ENCODE measurements at regions not wholly inside any gene's neighbourhood (a gene's known extent, or its start where the extent isn't known, plus 50 kb on each side); places are given as distances from the start of the nearest gene placed in this dataset.

DNA sequence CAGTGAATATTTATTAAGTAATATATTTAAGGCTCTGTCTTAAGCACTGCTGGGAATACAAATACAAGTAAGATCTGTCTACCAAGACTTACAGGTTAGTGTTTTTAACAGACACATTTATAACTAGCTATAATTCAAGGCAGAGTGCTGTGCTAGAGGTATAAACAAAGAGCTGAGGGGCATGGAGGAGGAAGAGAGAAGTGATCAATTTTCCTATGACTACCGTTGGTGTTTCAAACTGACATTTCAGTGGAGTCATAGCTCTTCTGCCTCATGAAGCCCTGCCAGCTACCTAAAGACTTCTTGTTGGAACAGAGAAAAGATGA, 79.9 kb downstream of the CYB561 start:
- Mint-ChIP-seq H3K4me3 (no peak overlapping the region), H3K27me3 (ENCODE audit: low read depth) (no peaks in the 10 kb centered on the region), H3K27ac (no peak overlapping the region), H3K9me3 (no peaks in the 10 kb centered on the region), H3K4me1 (no peaks in the 10 kb centered on the region), H3K36me3 (no peaks in the 10 kb centered on the region)
- POLR2A ChIA-PET: interaction anchor here (0.5 kb wide), 1 partner anchor 1503 kb away, joined by 3 read pairs; the partner anchor contains the start of gene BRIP1
- ATAC-seq (no peak), DNase-seq (ENCODE audit: low spot score) (no peak)
- CTCF ChIA-PET: interaction anchor here (1.0 kb wide), 1 partner anchor 40 kb away, joined by 4 read pairs; no protein-coding TSS in a partner anchor
- TF ChIP-seq, protein P1, sequence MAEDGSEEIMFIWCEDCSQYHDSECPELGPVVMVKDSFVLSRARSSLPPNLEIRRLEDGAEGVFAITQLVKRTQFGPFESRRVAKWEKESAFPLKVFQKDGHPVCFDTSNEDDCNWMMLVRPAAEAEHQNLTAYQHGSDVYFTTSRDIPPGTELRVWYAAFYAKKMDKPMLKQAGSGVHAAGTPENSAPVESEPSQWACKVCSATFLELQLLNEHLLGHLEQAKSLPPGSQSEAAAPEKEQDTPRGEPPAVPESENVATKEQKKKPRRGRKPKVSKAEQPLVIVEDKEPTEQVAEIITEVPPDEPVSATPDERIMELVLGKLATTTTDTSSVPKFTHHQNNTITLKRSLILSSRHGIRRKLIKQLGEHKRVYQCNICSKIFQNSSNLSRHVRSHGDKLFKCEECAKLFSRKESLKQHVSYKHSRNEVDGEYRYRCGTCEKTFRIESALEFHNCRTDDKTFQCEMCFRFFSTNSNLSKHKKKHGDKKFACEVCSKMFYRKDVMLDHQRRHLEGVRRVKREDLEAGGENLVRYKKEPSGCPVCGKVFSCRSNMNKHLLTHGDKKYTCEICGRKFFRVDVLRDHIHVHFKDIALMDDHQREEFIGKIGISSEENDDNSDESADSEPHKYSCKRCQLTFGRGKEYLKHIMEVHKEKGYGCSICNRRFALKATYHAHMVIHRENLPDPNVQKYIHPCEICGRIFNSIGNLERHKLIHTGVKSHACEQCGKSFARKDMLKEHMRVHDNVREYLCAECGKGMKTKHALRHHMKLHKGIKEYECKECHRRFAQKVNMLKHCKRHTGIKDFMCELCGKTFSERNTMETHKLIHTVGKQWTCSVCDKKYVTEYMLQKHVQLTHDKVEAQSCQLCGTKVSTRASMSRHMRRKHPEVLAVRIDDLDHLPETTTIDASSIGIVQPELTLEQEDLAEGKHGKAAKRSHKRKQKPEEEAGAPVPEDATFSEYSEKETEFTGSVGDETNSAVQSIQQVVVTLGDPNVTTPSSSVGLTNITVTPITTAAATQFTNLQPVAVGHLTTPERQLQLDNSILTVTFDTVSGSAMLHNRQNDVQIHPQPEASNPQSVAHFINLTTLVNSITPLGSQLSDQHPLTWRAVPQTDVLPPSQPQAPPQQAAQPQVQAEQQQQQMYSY (CRISPR knock-in tag; IDR thresholded peaks at IDR 0.05): no peak
- TF ChIP-seq ETV6 (CRISPR knock-in tag; IDR thresholded peaks at IDR 0.05) (no peak), ATF1 (CRISPR knock-in tag; IDR thresholded peaks at IDR 0.05) (no peak), GABPB1 (CRISPR knock-in tag; IDR thresholded peaks at IDR 0.05) (no peak)
- TF ChIP-seq, protein P2, sequence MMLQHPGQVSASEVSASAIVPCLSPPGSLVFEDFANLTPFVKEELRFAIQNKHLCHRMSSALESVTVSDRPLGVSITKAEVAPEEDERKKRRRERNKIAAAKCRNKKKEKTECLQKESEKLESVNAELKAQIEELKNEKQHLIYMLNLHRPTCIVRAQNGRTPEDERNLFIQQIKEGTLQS (CRISPR knock-in tag; conservative IDR thresholded peaks at IDR 0.05): no peak
- TF ChIP-seq, protein P3, sequence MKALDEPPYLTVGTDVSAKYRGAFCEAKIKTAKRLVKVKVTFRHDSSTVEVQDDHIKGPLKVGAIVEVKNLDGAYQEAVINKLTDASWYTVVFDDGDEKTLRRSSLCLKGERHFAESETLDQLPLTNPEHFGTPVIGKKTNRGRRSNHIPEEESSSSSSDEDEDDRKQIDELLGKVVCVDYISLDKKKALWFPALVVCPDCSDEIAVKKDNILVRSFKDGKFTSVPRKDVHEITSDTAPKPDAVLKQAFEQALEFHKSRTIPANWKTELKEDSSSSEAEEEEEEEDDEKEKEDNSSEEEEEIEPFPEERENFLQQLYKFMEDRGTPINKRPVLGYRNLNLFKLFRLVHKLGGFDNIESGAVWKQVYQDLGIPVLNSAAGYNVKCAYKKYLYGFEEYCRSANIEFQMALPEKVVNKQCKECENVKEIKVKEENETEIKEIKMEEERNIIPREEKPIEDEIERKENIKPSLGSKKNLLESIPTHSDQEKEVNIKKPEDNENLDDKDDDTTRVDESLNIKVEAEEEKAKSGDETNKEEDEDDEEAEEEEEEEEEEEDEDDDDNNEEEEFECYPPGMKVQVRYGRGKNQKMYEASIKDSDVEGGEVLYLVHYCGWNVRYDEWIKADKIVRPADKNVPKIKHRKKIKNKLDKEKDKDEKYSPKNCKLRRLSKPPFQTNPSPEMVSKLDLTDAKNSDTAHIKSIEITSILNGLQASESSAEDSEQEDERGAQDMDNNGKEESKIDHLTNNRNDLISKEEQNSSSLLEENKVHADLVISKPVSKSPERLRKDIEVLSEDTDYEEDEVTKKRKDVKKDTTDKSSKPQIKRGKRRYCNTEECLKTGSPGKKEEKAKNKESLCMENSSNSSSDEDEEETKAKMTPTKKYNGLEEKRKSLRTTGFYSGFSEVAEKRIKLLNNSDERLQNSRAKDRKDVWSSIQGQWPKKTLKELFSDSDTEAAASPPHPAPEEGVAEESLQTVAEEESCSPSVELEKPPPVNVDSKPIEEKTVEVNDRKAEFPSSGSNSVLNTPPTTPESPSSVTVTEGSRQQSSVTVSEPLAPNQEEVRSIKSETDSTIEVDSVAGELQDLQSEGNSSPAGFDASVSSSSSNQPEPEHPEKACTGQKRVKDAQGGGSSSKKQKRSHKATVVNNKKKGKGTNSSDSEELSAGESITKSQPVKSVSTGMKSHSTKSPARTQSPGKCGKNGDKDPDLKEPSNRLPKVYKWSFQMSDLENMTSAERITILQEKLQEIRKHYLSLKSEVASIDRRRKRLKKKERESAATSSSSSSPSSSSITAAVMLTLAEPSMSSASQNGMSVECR (CRISPR knock-in tag; IDR thresholded peaks at IDR 0.05; ENCODE audit: borderline replicate concordance): no peak

DNA sequence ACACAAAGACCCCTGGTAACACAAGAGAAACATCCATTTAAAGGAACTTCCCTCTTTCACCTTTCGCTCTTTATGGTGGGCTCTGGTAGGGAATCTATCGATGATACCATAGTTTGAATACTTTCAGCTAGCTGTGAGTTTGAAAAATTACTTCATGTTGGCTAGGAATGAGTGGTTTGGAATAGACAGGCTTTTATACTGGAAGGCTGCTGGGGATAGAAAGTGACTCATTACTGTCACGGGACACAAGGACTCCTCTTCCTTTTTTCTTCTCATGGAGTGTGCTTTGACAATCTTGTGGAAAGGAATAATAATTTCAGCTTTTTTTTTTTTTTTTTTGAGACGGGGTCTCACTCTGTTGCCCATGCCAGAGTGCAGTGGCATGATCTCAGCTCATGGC, 76.9 kb downstream of the CYB561 start:
- Mint-ChIP-seq H3K4me1 (no peaks in the 10 kb centered on the region), H3K27ac (no peak overlapping the region), H3K9me3 (no peaks in the 10 kb centered on the region), H3K36me3 (no peaks in the 10 kb centered on the region), H3K4me3 (no peak overlapping the region), H3K27me3 (ENCODE audit: low read depth) (no peaks in the 10 kb centered on the region)
- ATAC-seq: no peak
- ChIA-PET CTCF (no interaction called here), POLR2A (no interaction called here)
- DNase-seq (ENCODE audit: low spot score): no peak
- TF ChIP-seq NFYB (CRISPR knock-in tag; conservative IDR thresholded peaks at IDR 0.05; ENCODE audit: low read depth): no peak
- TF ChIP-seq, protein P4, sequence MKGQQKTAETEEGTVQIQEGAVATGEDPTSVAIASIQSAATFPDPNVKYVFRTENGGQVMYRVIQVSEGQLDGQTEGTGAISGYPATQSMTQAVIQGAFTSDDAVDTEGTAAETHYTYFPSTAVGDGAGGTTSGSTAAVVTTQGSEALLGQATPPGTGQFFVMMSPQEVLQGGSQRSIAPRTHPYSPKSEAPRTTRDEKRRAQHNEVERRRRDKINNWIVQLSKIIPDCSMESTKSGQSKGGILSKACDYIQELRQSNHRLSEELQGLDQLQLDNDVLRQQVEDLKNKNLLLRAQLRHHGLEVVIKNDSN (CRISPR knock-in tag; IDR thresholded peaks at IDR 0.05): no peak
- no peak for TF ChIP-seq TP53 (CRISPR knock-in tag; IDR thresholded peaks at IDR 0.05)
- no peak for TF ChIP-seq JUN (CRISPR knock-in tag; IDR thresholded peaks at IDR 0.05)
- TF ChIP-seq, protein P5, sequence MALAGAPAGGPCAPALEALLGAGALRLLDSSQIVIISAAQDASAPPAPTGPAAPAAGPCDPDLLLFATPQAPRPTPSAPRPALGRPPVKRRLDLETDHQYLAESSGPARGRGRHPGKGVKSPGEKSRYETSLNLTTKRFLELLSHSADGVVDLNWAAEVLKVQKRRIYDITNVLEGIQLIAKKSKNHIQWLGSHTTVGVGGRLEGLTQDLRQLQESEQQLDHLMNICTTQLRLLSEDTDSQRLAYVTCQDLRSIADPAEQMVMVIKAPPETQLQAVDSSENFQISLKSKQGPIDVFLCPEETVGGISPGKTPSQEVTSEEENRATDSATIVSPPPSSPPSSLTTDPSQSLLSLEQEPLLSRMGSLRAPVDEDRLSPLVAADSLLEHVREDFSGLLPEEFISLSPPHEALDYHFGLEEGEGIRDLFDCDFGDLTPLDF (CRISPR knock-in tag; IDR thresholded peaks at IDR 0.05): no peak
- TF ChIP-seq, protein P2 (CRISPR knock-in tag; conservative IDR thresholded peaks at IDR 0.05): no peak
- no peak for TF ChIP-seq SMAD4 (CRISPR knock-in tag; IDR thresholded peaks at IDR 0.05)
- TF ChIP-seq, protein P6, sequence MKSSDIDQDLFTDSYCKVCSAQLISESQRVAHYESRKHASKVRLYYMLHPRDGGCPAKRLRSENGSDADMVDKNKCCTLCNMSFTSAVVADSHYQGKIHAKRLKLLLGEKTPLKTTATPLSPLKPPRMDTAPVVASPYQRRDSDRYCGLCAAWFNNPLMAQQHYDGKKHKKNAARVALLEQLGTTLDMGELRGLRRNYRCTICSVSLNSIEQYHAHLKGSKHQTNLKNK (CRISPR knock-in tag; IDR thresholded peaks at IDR 0.05): no peak
- no peak for TF ChIP-seq NR2C2 (CRISPR knock-in tag; IDR thresholded peaks at IDR 0.05)
- no peak for TF ChIP-seq CREM (CRISPR knock-in tag; IDR thresholded peaks at IDR 0.05)
- TF ChIP-seq, protein P3 (CRISPR knock-in tag; IDR thresholded peaks at IDR 0.05; ENCODE audit: borderline replicate concordance): no peak
- TF ChIP-seq, protein P7, sequence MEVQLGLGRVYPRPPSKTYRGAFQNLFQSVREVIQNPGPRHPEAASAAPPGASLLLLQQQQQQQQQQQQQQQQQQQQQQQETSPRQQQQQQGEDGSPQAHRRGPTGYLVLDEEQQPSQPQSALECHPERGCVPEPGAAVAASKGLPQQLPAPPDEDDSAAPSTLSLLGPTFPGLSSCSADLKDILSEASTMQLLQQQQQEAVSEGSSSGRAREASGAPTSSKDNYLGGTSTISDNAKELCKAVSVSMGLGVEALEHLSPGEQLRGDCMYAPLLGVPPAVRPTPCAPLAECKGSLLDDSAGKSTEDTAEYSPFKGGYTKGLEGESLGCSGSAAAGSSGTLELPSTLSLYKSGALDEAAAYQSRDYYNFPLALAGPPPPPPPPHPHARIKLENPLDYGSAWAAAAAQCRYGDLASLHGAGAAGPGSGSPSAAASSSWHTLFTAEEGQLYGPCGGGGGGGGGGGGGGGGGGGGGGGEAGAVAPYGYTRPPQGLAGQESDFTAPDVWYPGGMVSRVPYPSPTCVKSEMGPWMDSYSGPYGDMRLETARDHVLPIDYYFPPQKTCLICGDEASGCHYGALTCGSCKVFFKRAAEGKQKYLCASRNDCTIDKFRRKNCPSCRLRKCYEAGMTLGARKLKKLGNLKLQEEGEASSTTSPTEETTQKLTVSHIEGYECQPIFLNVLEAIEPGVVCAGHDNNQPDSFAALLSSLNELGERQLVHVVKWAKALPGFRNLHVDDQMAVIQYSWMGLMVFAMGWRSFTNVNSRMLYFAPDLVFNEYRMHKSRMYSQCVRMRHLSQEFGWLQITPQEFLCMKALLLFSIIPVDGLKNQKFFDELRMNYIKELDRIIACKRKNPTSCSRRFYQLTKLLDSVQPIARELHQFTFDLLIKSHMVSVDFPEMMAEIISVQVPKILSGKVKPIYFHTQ (CRISPR knock-in tag; IDR thresholded peaks at IDR 0.05): no peak

All from WTC11 (cell line).